H9 (cell line): ENCODE measurements at regions not wholly inside any gene's neighbourhood (a gene's known extent, or its start where the extent isn't known, plus 50 kb on each side); places are given as distances from the start of the nearest gene placed in this dataset.

Experiments used
- DNase-seq: peaks from one replicate; pipeline ENCODE4 v3.0.0-alpha.2; 2017
- H2AFZ ChIP-seq: one replicate; pipeline ENCODE4 v1.6.1; 2013; ENCODE audit warnings: mild to moderate bottlenecking, low read length, control low read depth, moderate library complexity
- H2AK5ac ChIP-seq: 2 replicates; pipeline ENCODE4 v1.6.1; 2013; ENCODE audit warnings: low read length, control low read depth, mixed read lengths; ENCODE audit not compliant: insufficient read length
- H2BK120ac ChIP-seq: one replicate; pipeline ENCODE4 v1.6.1; 2013; ENCODE audit warnings: low read depth, mild to moderate bottlenecking, low read length, control low read depth, inconsistent platforms; ENCODE audit not compliant: poor library complexity, severe bottlenecking
- H2BK12ac ChIP-seq: 2 replicates; pipeline ENCODE4 v1.6.1; 2013; ENCODE audit warnings: low read length, control low read depth, mixed read lengths, low read depth; ENCODE audit not compliant: insufficient read length
- H2BK15ac ChIP-seq: 2 replicates; pipeline ENCODE4 v1.6.1; 2013; ENCODE audit warnings: low read depth, low read length, control low read depth
- H2BK20ac ChIP-seq: one replicate; pipeline ENCODE4 v1.6.1; 2013; ENCODE audit warnings: low read depth, mild to moderate bottlenecking, low read length, control low read depth, inconsistent platforms; ENCODE audit not compliant: poor library complexity, severe bottlenecking
- H2BK5ac ChIP-seq: 2 replicates; pipeline ENCODE4 v1.6.1; 2013; ENCODE audit warnings: low read length, control low read depth, mixed read lengths; ENCODE audit not compliant: insufficient read length
- H3K14ac ChIP-seq: 2 replicates; pipeline ENCODE4 v1.6.1; 2013; ENCODE audit warnings: low read length, control low read depth; ENCODE audit not compliant: insufficient read depth
- H3K18ac ChIP-seq: 2 replicates; pipeline ENCODE4 v1.6.1; 2013; ENCODE audit warnings: low read depth, mild to moderate bottlenecking, mixed read lengths, low read length, control low read depth; ENCODE audit not compliant: insufficient read length
- H3K23ac ChIP-seq: 2 replicates; pipeline ENCODE4 v1.6.1; 2013; ENCODE audit warnings: low read length, control low read depth, mixed read lengths, low read depth; ENCODE audit not compliant: insufficient read length
- H3K23me2 ChIP-seq: 2 replicates; pipeline ENCODE4 v1.6.1; 2013; ENCODE audit warnings: low read depth, mild to moderate bottlenecking, mixed read lengths, low read length, control low read depth; ENCODE audit not compliant: insufficient read length, poor library complexity, severe bottlenecking
- H3K27ac ChIP-seq: 2 replicates; pipeline ENCODE4 v1.5.1; 2013; ENCODE audit warnings: low read length, control low read depth, mixed read lengths, low read depth; ENCODE audit not compliant: insufficient read length
- H3K27me3 ChIP-seq: 2 replicates; pipeline ENCODE4 v1.6.1; 2013; ENCODE audit warnings: low read length, control low read depth, inconsistent platforms; ENCODE audit not compliant: insufficient read depth
- H3K4ac ChIP-seq: 2 replicates; pipeline ENCODE4 v1.6.1; 2013; ENCODE audit warnings: low read depth, mild to moderate bottlenecking, control low read depth, inconsistent platforms, low read length, moderate library complexity
- H3K4me1 ChIP-seq: 2 replicates; pipeline ENCODE4 v1.6.1; 2013; ENCODE audit warnings: low read length, control low read depth, inconsistent platforms; ENCODE audit not compliant: insufficient read depth
- H3K4me2 ChIP-seq: 2 replicates; pipeline ENCODE4 v1.6.1; 2013; ENCODE audit warnings: low read length, control low read depth, mixed read lengths; ENCODE audit not compliant: insufficient read length, insufficient read depth
- H3K56ac ChIP-seq: 2 replicates; pipeline ENCODE4 v1.6.1; 2013; ENCODE audit warnings: low read depth, mild to moderate bottlenecking, mixed read lengths, low read length, control low read depth; ENCODE audit not compliant: insufficient read length
- H3K79me1 ChIP-seq: 2 replicates; pipeline ENCODE4 v1.6.1; 2013; ENCODE audit warnings: low read depth, mild to moderate bottlenecking, moderate library complexity, low read length, control low read depth, inconsistent platforms; ENCODE audit not compliant: insufficient read depth, poor library complexity, severe bottlenecking
- H3K79me2 ChIP-seq: 2 replicates; pipeline ENCODE4 v1.6.1; 2013; ENCODE audit warnings: low read length, control low read depth, inconsistent platforms; ENCODE audit not compliant: insufficient read depth
- H3K9ac ChIP-seq: 2 replicates; pipeline ENCODE4 v1.6.1; 2013; ENCODE audit warnings: low read length, control low read depth, mixed read lengths; ENCODE audit not compliant: insufficient read length; ENCODE audit errors: extremely low read depth
- H3K9me3 ChIP-seq: one replicate; pipeline ENCODE4 v1.6.1; 2013; ENCODE audit warnings: low read depth, low read length, inconsistent platforms; ENCODE audit not compliant: control insufficient read depth
- H3T11ph ChIP-seq: one replicate; pipeline ENCODE4 v1.6.1; 2013; ENCODE audit warnings: mild to moderate bottlenecking, low read length, control low read depth, inconsistent platforms
- H4K20me1 ChIP-seq: one replicate; pipeline ENCODE4 v1.6.1; 2013; ENCODE audit not compliant: control insufficient read depth, insufficient read length, insufficient read depth
- H4K5ac ChIP-seq: 2 replicates; pipeline ENCODE4 v1.6.1; 2013; ENCODE audit warnings: low read depth, mild to moderate bottlenecking, mixed read lengths, low read length, control low read depth; ENCODE audit not compliant: insufficient read length
- H4K8ac ChIP-seq: replicated peaks from 2 replicates; pipeline ENCODE4 v1.6.1; 2013; ENCODE audit warnings: low read length, control low read depth, mixed read lengths, low read depth; ENCODE audit not compliant: insufficient read length
- H4K91ac ChIP-seq: 2 replicates; pipeline ENCODE4 v1.6.1; 2013; ENCODE audit warnings: low read depth, mild to moderate bottlenecking, moderate library complexity, mixed read lengths, low read length, control low read depth; ENCODE audit not compliant: insufficient read length
- H3K27ac Mint-ChIP-seq, 3 experiments: 2 replicates in 2 of 3; 3 replicates in 1 of 3; pipeline ENCODE4 v1.8.0; 2020 to 2021; ENCODE audit warnings: mixed read lengths in 3 of 3, mild to moderate bottlenecking in 1 of 3, moderate library complexity in 1 of 3
- H3K27me3 Mint-ChIP-seq: 2 replicates; pipeline ENCODE4 v1.8.0; 2021; ENCODE audit warnings: low read depth, mild to moderate bottlenecking, moderate library complexity, mixed read lengths
- H3K36me3 Mint-ChIP-seq, 3 experiments: 2 replicates in 2 of 3; 3 replicates in 1 of 3; pipeline ENCODE4 v1.8.0; 2020 to 2021; ENCODE audit warnings: low read depth in 3 of 3, mixed read lengths in 3 of 3; ENCODE audit not compliant: insufficient read depth in 1 of 3
- H3K4me1 Mint-ChIP-seq, 2 experiments: 2 replicates each; pipeline ENCODE4 v1.8.0; 2020; ENCODE audit warnings: mixed read lengths in 2 of 2
- H3K4me3 Mint-ChIP-seq, 2 experiments: 2 replicates in 1 of 2; 3 replicates in 1 of 2; pipeline ENCODE4 v1.8.0; 2020 to 2021; ENCODE audit warnings: mild to moderate bottlenecking in 2 of 2, mixed read lengths in 2 of 2, moderate library complexity in 1 of 2
- H3K9me3 Mint-ChIP-seq, 2 experiments: 2 replicates in 1 of 2; 3 replicates in 1 of 2; pipeline ENCODE4 v1.8.0; 2020; ENCODE audit warnings: mild to moderate bottlenecking in 2 of 2, mixed read lengths in 2 of 2, moderate library complexity in 1 of 2
- CTCF ChIP-seq: fragments of 200-600 bp; sonication (generic); conservative IDR thresholded peaks from 3 replicates; pipeline ENCODE4 v1.8.0; 2021; ENCODE audit warnings: antibody characterized with exemption, mild to moderate bottlenecking

DNA sequence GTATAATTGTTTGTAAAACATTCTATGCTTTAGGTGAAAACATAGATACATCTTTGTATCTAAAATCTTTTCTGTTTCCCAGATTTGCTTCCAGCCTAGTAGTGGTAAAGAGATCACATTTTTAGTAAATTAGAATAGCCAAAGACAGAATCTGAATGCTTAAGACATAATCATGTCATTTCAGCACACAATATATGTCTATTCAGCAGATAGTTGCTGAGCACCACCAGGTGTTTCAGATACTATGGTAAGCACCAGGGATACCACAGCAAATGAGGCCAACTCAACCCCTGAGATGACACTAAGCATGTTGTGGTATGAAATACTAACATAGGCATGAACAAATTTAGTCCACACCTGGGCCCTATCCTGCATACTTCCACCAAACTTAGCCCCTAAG is 195.2 kb upstream of the SOX14 start:
- H3K9me3 ChIP-seq: no peaks in the 10 kb centered on the region
- H3K27me3 ChIP-seq: no peaks in the 10 kb centered on the region
- H3K56ac ChIP-seq: no peak overlapping the region
- no peaks in the 10 kb centered on the region for H3K79me1 ChIP-seq
- H4K8ac ChIP-seq: no peak overlapping the region
- no peak overlapping the region for H3K23ac ChIP-seq
- Mint-ChIP-seq H3K4me3 (no peak overlapping the region), H3K4me1 (peaks cover 9 to 10% of the 10 kb centered on the region in 2 experiments), H3K36me3 (peaks cover 2 to 12% (median 2%) of the 10 kb centered on the region in 3 experiments; a peak in 5 of 7 replicates), H3K27ac (no peak overlapping the region), H3K27me3 (no peaks in the 10 kb centered on the region), H3K9me3 (peaks cover 5 to 14% of the 10 kb centered on the region in 2 experiments; a peak in 3 of 5 replicates)
- H2BK20ac ChIP-seq: no peak overlapping the region
- H4K91ac ChIP-seq: no peak overlapping the region
- no peak overlapping the region for H3K4me2 ChIP-seq
- H3K23me2 ChIP-seq: no peaks in the 10 kb centered on the region
- H4K5ac ChIP-seq: no peak overlapping the region
- no peak overlapping the region for H3K27ac ChIP-seq
- no peak overlapping the region for H3K9ac ChIP-seq
- H3T11ph ChIP-seq: no peak overlapping the region
- no peak for DNase-seq
- H3K79me2 ChIP-seq: no peaks in the 10 kb centered on the region
- H2BK12ac ChIP-seq: no peak overlapping the region
- H2AFZ ChIP-seq: no peak overlapping the region
- H3K14ac ChIP-seq: no peak overlapping the region
- H2BK120ac ChIP-seq: no peak overlapping the region
- no peak overlapping the region for H2AK5ac ChIP-seq
- no peak for TF ChIP-seq CTCF
- H3K4ac ChIP-seq: no peak overlapping the region
- H3K4me1 ChIP-seq: no peaks in the 10 kb centered on the region
- no peak overlapping the region for H3K18ac ChIP-seq
- H2BK15ac ChIP-seq: no peak overlapping the region
- no peak overlapping the region for H2BK5ac ChIP-seq
- no peaks in the 10 kb centered on the region for H4K20me1 ChIP-seq
